Adipocyte (in vitro differentiated cells): ENCODE measurements at regions not wholly inside any gene's neighbourhood (a gene's known extent, or its start where the extent isn't known, plus 50 kb on each side); places are given as distances from the start of the nearest gene placed in this dataset.

Experiments
- DNase-seq: peaks from one replicate; pipeline ENCODE4 v3.0.0-alpha.2; 2015; ENCODE audit warnings: low read depth
- H3K27me3 ChIP-seq: replicated peaks from 2 replicates; pipeline ENCODE4 v1.7.0; 2013; ENCODE audit warnings: mild to moderate bottlenecking, low read length, moderate library complexity; ENCODE audit not compliant: control insufficient read depth, insufficient read depth
- H3K36me3 ChIP-seq: 2 replicates; pipeline ENCODE4 v1.7.0; 2013; ENCODE audit warnings: low read length, mild to moderate bottlenecking, moderate library complexity; ENCODE audit not compliant: control insufficient read depth, insufficient read depth, severe bottlenecking
- H3K4me1 ChIP-seq: 2 replicates; pipeline ENCODE4 v1.7.0; 2013; ENCODE audit warnings: mild to moderate bottlenecking, low read length, moderate library complexity; ENCODE audit not compliant: control insufficient read depth, insufficient read depth
- H3K4me3 ChIP-seq: 2 replicates; pipeline ENCODE4 v1.7.0; 2013; ENCODE audit warnings: mild to moderate bottlenecking, low read length, moderate library complexity
- H3K9ac ChIP-seq: 2 replicates; pipeline ENCODE4 v1.7.0; 2013; ENCODE audit warnings: mild to moderate bottlenecking, low read length, moderate library complexity
- H3K9me3 ChIP-seq: 2 replicates; pipeline ENCODE4 v1.7.0; 2013; ENCODE audit warnings: mild to moderate bottlenecking, low read length, moderate library complexity; ENCODE audit not compliant: control insufficient read depth

GRCh38 chr2:205937211-205937610 lies 148.8 kb downstream of the INO80D start:
- no peaks in the 10 kb centered on the region for H3K9me3 ChIP-seq
- H3K4me3 ChIP-seq = no peak overlapping the region
- no peaks in the 10 kb centered on the region for H3K36me3 ChIP-seq
- peaks cover 4% of the 10 kb centered on the region for H3K27me3 ChIP-seq
- H3K9ac ChIP-seq = no peak overlapping the region
- no peaks in the 10 kb centered on the region for H3K4me1 ChIP-seq
- no peak for DNase-seq

- Histone ChIP-seq H3K4me3 (no peak overlapping the region), H3K36me3 (no peaks in the 10 kb centered on the region), H3K9me3 (no peaks in the 10 kb centered on the region), H3K27me3 (peaks cover 4% of the 10 kb centered on the region), H3K4me1 (no peaks in the 10 kb centered on the region), H3K9ac (no peak overlapping the region)
- DNase-seq = no peak
Measured at GRCh38 chr2:205936446-205936845, 149.5 kb downstream of the INO80D start.

GRCh38 chr2:205934443-205934842 lies 151.5 kb downstream of the INO80D start:
- no peak for DNase-seq
- H3K9ac ChIP-seq = no peak overlapping the region
- no peak overlapping the region for H3K4me3 ChIP-seq
- no peaks in the 10 kb centered on the region for H3K9me3 ChIP-seq
- H3K4me1 ChIP-seq = peaks cover 5% of the 10 kb centered on the region
- no peaks in the 10 kb centered on the region for H3K36me3 ChIP-seq
- peaks cover 4% of the 10 kb centered on the region for H3K27me3 ChIP-seq

GRCh38 chr2:205932861-205933260 lies 153.1 kb downstream of the INO80D start:
- Histone ChIP-seq H3K9ac (no peak overlapping the region), H3K36me3 (no peaks in the 10 kb centered on the region), H3K4me3 (no peak overlapping the region), H3K27me3 (peaks cover 8% of the 10 kb centered on the region), H3K4me1 (peaks cover 5% of the 10 kb centered on the region), H3K9me3 (no peaks in the 10 kb centered on the region)
- no peak for DNase-seq

GRCh38 chr2:205931388-205931787 lies 154.6 kb downstream of the INO80D start:
- peaks cover 18% of the 10 kb centered on the region for H3K27me3 ChIP-seq
- no peaks in the 10 kb centered on the region for H3K36me3 ChIP-seq
- peaks cover 5% of the 10 kb centered on the region for H3K4me1 ChIP-seq
- no peak for DNase-seq
- H3K9ac ChIP-seq = no peak overlapping the region
- H3K4me3 ChIP-seq = no peak overlapping the region
- H3K9me3 ChIP-seq = no peaks in the 10 kb centered on the region

- Histone ChIP-seq H3K9ac (no peak overlapping the region), H3K4me1 (peaks cover 14% of the 10 kb centered on the region), H3K9me3 (no peaks in the 10 kb centered on the region), H3K27me3 (peaks cover 22% of the 10 kb centered on the region), H3K36me3 (no peaks in the 10 kb centered on the region), H3K4me3 (no peak overlapping the region)
- DNase-seq = peak; percentile 50
Measured at GRCh38 chr2:205930209-205930608, 155.8 kb downstream of the INO80D start.

- DNase-seq = no peak
- Histone ChIP-seq H3K4me1 (peaks cover 14% of the 10 kb centered on the region), H3K9ac (no peak overlapping the region), H3K27me3 (peaks cover 27% of the 10 kb centered on the region), H3K9me3 (no peaks in the 10 kb centered on the region), H3K4me3 (no peak overlapping the region), H3K36me3 (no peaks in the 10 kb centered on the region)
Measured at GRCh38 chr2:205929246-205929942, 156.6 kb downstream of the INO80D start.

GRCh38 chr2:205925373-205926337 lies 160.3 kb downstream of the INO80D start:
- peak overlapping the region; percentile 25 for H3K9ac ChIP-seq
- peak; percentile 89 for DNase-seq
- peak overlapping the region; percentile 67 for H3K4me3 ChIP-seq
- peaks cover 14% of the 10 kb centered on the region for H3K4me1 ChIP-seq
- H3K27me3 ChIP-seq = peaks cover 51% of the 10 kb centered on the region
- no peaks in the 10 kb centered on the region for H3K36me3 ChIP-seq
- H3K9me3 ChIP-seq = no peaks in the 10 kb centered on the region

GRCh38 chr2:205924676-205925075 lies 161.3 kb downstream of the INO80D start:
- Histone ChIP-seq H3K36me3 (no peaks in the 10 kb centered on the region), H3K4me1 (peaks cover 9% of the 10 kb centered on the region), H3K27me3 (peaks cover 60% of the 10 kb centered on the region)

GRCh38 chr2:205915130-205915524 lies 170.8 kb downstream of the INO80D start:
- no peak for DNase-seq
- no peak overlapping the region for H3K4me3 ChIP-seq
- peaks cover 5% of the 10 kb centered on the region for H3K4me1 ChIP-seq
- H3K9me3 ChIP-seq = no peaks in the 10 kb centered on the region
- H3K27me3 ChIP-seq = peaks cover 35% of the 10 kb centered on the region
- H3K36me3 ChIP-seq = no peaks in the 10 kb centered on the region
- no peak overlapping the region for H3K9ac ChIP-seq

More at GRCh38 chr2:205924676-205925075, 161.3 kb downstream of the INO80D start:
- Histone ChIP-seq H3K9me3 (no peaks in the 10 kb centered on the region), H3K4me3 (no peak overlapping the region), H3K9ac (no peak overlapping the region)
- no peak for DNase-seq
